Testis (tissue), 2 donors: ENCODE measurements at regions not wholly inside any gene's neighbourhood (a gene's known extent, or its start where the extent isn't known, plus 50 kb on each side); places are given as distances from the start of the nearest gene placed in this dataset.

Experiments used
- DNase-seq: peaks from one replicate; pipeline ENCODE4 v3.0.0-alpha.2; 2019
- H3K27ac ChIP-seq, 2 donors: fragments of 200-600 bp; sonication (generic); one replicate each; pipeline ENCODE4 v1.5.1; 2019
- H3K27me3 ChIP-seq: fragments of 200-600 bp; sonication (generic); one replicate; pipeline ENCODE4 v1.5.1; 2019
- H3K36me3 ChIP-seq: fragments of 200-600 bp; sonication (generic); one replicate; pipeline ENCODE4 v1.5.1; 2017; ENCODE audit warnings: low read depth; ENCODE audit errors: missing control alignments
- H3K4me1 ChIP-seq: fragments of 200-600 bp; sonication (generic); one replicate; pipeline ENCODE4 v1.5.1; 2019
- H3K4me3 ChIP-seq, 2 donors: fragments of 200-600 bp; sonication (generic); one replicate each; pipeline ENCODE4 v1.5.1; 2017 to 2019
- H3K9me3 ChIP-seq: fragments of 200-600 bp; sonication (generic); one replicate; pipeline ENCODE4 v1.5.1; 2017
- CTCF ChIP-seq, 3 experiments: fragments of 450-650 bp in 2 of 3; fragments of 200-600 bp in 1 of 3; sonication (generic) in 1 of 3; IDR thresholded peaks; one replicate each; pipeline ENCODE4 v1.5.1; 2016 to 2019; ENCODE audit warnings: antibody characterized with exemption in 3 of 3, mild to moderate bottlenecking in 2 of 3, moderate library complexity in 1 of 3
- POLR2A ChIP-seq: fragments of 450-650 bp; IDR thresholded peaks from one replicate; pipeline ENCODE4 v1.6.1; 2017; ENCODE audit warnings: antibody characterized with exemption, mild to moderate bottlenecking, moderate library complexity
- WGBS, 2 donors: methylation state at CpG; one replicate each; pipeline ENCODE4 v1.1.5; 2018; 5-methylcytosine and 5-hydroxymethylcytosine counted together
- intact Hi-C: fragments of 100-400 bp; cut with DNase I; formaldehyde crosslinking; loops from one replicate; pipeline ENCODE4 v1.15.1; 2023; ENCODE audit warnings: low total_unique reads

GRCh38 chr2:52311862-52312261 is 1279.9 kb upstream of the NRXN1 start:
- no peaks in the 10 kb centered on the region for H3K27me3 ChIP-seq
- intact Hi-C loops, result no loop called here
- TF ChIP-seq CTCF (IDR thresholded peaks at IDR 0.05) (no peak), POLR2A (no peak)
- H3K4me1 ChIP-seq, result no peaks in the 10 kb centered on the region
- no peak overlapping the region for H3K4me3 ChIP-seq
- DNase-seq, result no peak
- H3K9me3 ChIP-seq, result no peaks in the 10 kb centered on the region
- no peak overlapping the region for H3K27ac ChIP-seq
- 63 to 65% methylated on average over 5 of the region's 5 CpGs for WGBS, 2 donors
- no peaks in the 10 kb centered on the region for H3K36me3 ChIP-seq

GRCh38 chr2:52308156-52308555 is 1276.2 kb upstream of the NRXN1 start:
- intact Hi-C loops, result no loop called here
- DNase-seq, result no peak
- Histone ChIP-seq H3K27me3 (no peaks in the 10 kb centered on the region), H3K4me3 (no peak overlapping the region), H3K9me3 (no peaks in the 10 kb centered on the region), H3K4me1 (no peaks in the 10 kb centered on the region), H3K27ac (no peak overlapping the region), H3K36me3 (no peaks in the 10 kb centered on the region)
- 78 to 83% methylated on average over 2 of the region's 2 CpGs for WGBS, 2 donors
- TF ChIP-seq POLR2A (no peak), CTCF (IDR thresholded peaks at IDR 0.05) (no peak)

- no peak for TF ChIP-seq CTCF (IDR thresholded peaks at IDR 0.05)
- no peak for TF ChIP-seq POLR2A
- Histone ChIP-seq H3K9me3 (no peaks in the 10 kb centered on the region), H3K27me3 (no peaks in the 10 kb centered on the region), H3K4me1 (no peaks in the 10 kb centered on the region), H3K4me3 (no peak overlapping the region), H3K27ac (no peak overlapping the region), H3K36me3 (no peaks in the 10 kb centered on the region)
- DNase-seq, result no peak
- WGBS, 2 donors, result 53 to 61% methylated on average over 1 of the region's 1 CpG
- intact Hi-C loops, result no loop called here
Measured at GRCh38 chr2:52294628-52295027, 1262.7 kb upstream of the NRXN1 start.

- no peak for TF ChIP-seq CTCF (IDR thresholded peaks at IDR 0.05)
- no peak for TF ChIP-seq POLR2A
- no peak for DNase-seq
- intact Hi-C loops, result no loop called here
- Histone ChIP-seq H3K9me3 (no peaks in the 10 kb centered on the region), H3K27ac (no peak overlapping the region), H3K4me1 (no peaks in the 10 kb centered on the region), H3K27me3 (no peaks in the 10 kb centered on the region), H3K4me3 (no peak overlapping the region), H3K36me3 (no peaks in the 10 kb centered on the region)
- 45 to 75% methylated on average over 1 of the region's 1 CpG for WGBS, 2 donors
Measured at GRCh38 chr2:52292801-52293200, 1260.9 kb upstream of the NRXN1 start.

GRCh38 chr2:52289741-52290140 is 1257.8 kb upstream of the NRXN1 start:
- intact Hi-C loops, result no loop called here

More at GRCh38 chr2:52289741-52290140, 1257.8 kb upstream of the NRXN1 start:
- Histone ChIP-seq H3K36me3 (no peaks in the 10 kb centered on the region), H3K9me3 (no peaks in the 10 kb centered on the region), H3K27ac (no peak overlapping the region), H3K27me3 (no peaks in the 10 kb centered on the region), H3K4me3 (no peak overlapping the region), H3K4me1 (no peaks in the 10 kb centered on the region)
- no peak for TF ChIP-seq POLR2A
- TF ChIP-seq CTCF (IDR thresholded peaks at IDR 0.05), result no peak
- no peak for DNase-seq
